OCI-LY3 (cell line): ENCODE measurements at regions not wholly inside any gene's neighbourhood (a gene's known extent, or its start where the extent isn't known, plus 50 kb on each side); places are given as distances from the start of the nearest gene placed in this dataset.

Experiments
- EZH2phosphoT487 ChIP-seq: fragments of 200-600 bp; shearing (Covaris generic); IDR thresholded peaks from 2 replicates; pipeline ENCODE4 v1.6.1; 2018; ENCODE audit warnings: antibody characterized with exemption, mixed run types, low read depth
- TF ChIP-seq, protein P1 (sequence below): fragments of 200-600, 300-600 bp; sonication (generic); IDR thresholded peaks from 2 replicates; pipeline ENCODE4 v1.5.1; 2014; ENCODE audit warnings: antibody characterized with exemption, low read length, low read depth

DNA sequence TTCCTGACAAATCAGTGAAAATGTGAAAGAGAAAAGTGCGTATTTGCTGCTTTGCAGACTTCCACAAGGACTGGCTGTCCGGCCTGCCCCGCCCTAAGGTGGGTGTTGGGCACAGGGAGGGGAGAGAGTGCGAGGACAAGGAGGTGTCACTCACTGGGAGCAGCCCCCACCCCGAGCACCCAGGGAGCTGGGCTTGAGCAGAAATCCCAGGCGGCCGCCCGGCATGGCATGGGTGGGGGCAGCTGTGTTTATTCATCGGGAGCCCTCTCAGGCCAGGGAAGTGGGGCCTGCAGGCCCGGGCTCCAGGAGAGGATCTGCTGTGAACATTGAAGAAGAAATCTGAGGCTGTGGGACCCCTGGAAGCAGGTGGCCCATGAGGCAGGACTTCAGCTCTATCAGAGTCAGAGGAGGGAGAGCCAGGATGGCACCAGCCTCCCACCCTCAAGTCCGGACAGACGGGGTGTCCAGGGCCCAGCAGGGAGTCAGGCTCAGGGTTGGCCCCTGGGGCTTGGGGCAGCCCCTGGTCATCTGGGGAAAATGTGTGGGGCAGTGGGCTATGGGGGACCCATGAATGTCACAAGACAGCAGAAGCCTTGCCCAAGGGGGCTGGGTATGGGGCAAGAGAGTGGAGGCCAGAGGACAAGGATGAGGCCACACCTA, 164.4 kb upstream of the PPP2R2D start:
- TF ChIP-seq, protein P1, sequence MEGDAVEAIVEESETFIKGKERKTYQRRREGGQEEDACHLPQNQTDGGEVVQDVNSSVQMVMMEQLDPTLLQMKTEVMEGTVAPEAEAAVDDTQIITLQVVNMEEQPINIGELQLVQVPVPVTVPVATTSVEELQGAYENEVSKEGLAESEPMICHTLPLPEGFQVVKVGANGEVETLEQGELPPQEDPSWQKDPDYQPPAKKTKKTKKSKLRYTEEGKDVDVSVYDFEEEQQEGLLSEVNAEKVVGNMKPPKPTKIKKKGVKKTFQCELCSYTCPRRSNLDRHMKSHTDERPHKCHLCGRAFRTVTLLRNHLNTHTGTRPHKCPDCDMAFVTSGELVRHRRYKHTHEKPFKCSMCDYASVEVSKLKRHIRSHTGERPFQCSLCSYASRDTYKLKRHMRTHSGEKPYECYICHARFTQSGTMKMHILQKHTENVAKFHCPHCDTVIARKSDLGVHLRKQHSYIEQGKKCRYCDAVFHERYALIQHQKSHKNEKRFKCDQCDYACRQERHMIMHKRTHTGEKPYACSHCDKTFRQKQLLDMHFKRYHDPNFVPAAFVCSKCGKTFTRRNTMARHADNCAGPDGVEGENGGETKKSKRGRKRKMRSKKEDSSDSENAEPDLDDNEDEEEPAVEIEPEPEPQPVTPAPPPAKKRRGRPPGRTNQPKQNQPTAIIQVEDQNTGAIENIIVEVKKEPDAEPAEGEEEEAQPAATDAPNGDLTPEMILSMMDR = no peak
- no peak for TF ChIP-seq EZH2phosphoT487
